OCI-LY7 (cell line): ENCODE measurements at regions not wholly inside any gene's neighbourhood (a gene's known extent, or its start where the extent isn't known, plus 50 kb on each side); places are given as distances from the start of the nearest gene placed in this dataset.

Experiments
- EZH2phosphoT487 ChIP-seq: fragments of 200-600 bp; sonication (generic); IDR thresholded peaks from 2 replicates; pipeline ENCODE4 v1.6.1; 2018; ENCODE audit warnings: low read depth, borderline replicate concordance, mild to moderate bottlenecking, mixed run types, antibody characterized with exemption, low read length, moderate library complexity, mixed read lengths
- TF ChIP-seq, protein P1 (sequence below): fragments of 200-600 bp; sonication (generic); conservative IDR thresholded peaks from 2 replicates; pipeline ENCODE4 v1.5.1; 2014; ENCODE audit warnings: mild to moderate bottlenecking, antibody characterized with exemption, low read length, moderate library complexity, mixed read lengths

GRCh38 chr2:215620528-215620927, 184.7 kb upstream of the FN1 start:
- TF ChIP-seq, protein P1, sequence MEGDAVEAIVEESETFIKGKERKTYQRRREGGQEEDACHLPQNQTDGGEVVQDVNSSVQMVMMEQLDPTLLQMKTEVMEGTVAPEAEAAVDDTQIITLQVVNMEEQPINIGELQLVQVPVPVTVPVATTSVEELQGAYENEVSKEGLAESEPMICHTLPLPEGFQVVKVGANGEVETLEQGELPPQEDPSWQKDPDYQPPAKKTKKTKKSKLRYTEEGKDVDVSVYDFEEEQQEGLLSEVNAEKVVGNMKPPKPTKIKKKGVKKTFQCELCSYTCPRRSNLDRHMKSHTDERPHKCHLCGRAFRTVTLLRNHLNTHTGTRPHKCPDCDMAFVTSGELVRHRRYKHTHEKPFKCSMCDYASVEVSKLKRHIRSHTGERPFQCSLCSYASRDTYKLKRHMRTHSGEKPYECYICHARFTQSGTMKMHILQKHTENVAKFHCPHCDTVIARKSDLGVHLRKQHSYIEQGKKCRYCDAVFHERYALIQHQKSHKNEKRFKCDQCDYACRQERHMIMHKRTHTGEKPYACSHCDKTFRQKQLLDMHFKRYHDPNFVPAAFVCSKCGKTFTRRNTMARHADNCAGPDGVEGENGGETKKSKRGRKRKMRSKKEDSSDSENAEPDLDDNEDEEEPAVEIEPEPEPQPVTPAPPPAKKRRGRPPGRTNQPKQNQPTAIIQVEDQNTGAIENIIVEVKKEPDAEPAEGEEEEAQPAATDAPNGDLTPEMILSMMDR: no peak
- no peak for TF ChIP-seq EZH2phosphoT487
